ENCODE measurements at regions not wholly inside any gene's neighbourhood (a gene's known extent, or its start where the extent isn't known, plus 50 kb on each side); places are given as distances from the start of the nearest gene placed in this dataset.

GRCh38 chr6:74075323-74075722 is 379.3 kb downstream of the CD109 start:
- H3K27ac ChIP-seq (ENCODE audit: low read length), result no peak overlapping the region
- H3K4me3 ChIP-seq (ENCODE audit: low read length), result no peak overlapping the region
- no peaks in the 10 kb centered on the region for H3K9me3 ChIP-seq (ENCODE audit: control insufficient read depth, insufficient read depth, low read length)
- H3K27me3 ChIP-seq (ENCODE audit: control insufficient read depth, insufficient read depth, low read length), result no peaks in the 10 kb centered on the region
- ATAC-seq (no peak), DNase-seq (no peak)
- intact Hi-C loops (cut with micrococcal nuclease), result no loop called here
- TF ChIP-seq CTCF (IDR thresholded peaks at IDR 0.05), result no peak
- no peaks in the 10 kb centered on the region for H3K36me3 ChIP-seq (ENCODE audit: control insufficient read depth, insufficient read depth, low read length)
- Mint-ChIP-seq H3K4me3 (no peak overlapping the region), H3K9me3 (peaks cover 5 to 8% of the 10 kb centered on the region in 2 donors), H3K27ac (no peak overlapping the region), H3K36me3 (no peaks in the 10 kb centered on the region), H3K4me1 (no peaks in the 10 kb centered on the region), H3K27me3 (ENCODE audit: low read depth in 2 of 2) (no peaks in the 10 kb centered on the region)
- 80% methylated on average over 3 of the region's 3 CpGs for WGBS (ENCODE audit: insufficient coverage)
- H3K4me1 ChIP-seq (ENCODE audit: control insufficient read depth, insufficient read depth, low read length), result no peaks in the 10 kb centered on the region

GRCh38 chr6:74074645-74075044 is 378.6 kb downstream of the CD109 start:
- no peak overlapping the region for H3K27ac ChIP-seq (ENCODE audit: low read length)
- H3K9me3 ChIP-seq (ENCODE audit: control insufficient read depth, insufficient read depth, low read length), result no peaks in the 10 kb centered on the region
- ATAC-seq, result no peak
- H3K27ac Mint-ChIP-seq, result no peak overlapping the region
- H3K4me3 Mint-ChIP-seq, result no peak overlapping the region
- intact Hi-C loops (cut with micrococcal nuclease), result no loop called here
- H3K4me1 ChIP-seq (ENCODE audit: control insufficient read depth, insufficient read depth, low read length), result no peaks in the 10 kb centered on the region
- H3K27me3 ChIP-seq (ENCODE audit: control insufficient read depth, insufficient read depth, low read length), result no peaks in the 10 kb centered on the region
- no peaks in the 10 kb centered on the region for H3K36me3 Mint-ChIP-seq
- no peak overlapping the region for H3K4me3 ChIP-seq (ENCODE audit: low read length)
- H3K9me3 Mint-ChIP-seq, result peaks cover 5 to 8% of the 10 kb centered on the region in 2 donors
- no peak for DNase-seq
- no peak for TF ChIP-seq CTCF (IDR thresholded peaks at IDR 0.05)
- H3K4me1 Mint-ChIP-seq, result no peaks in the 10 kb centered on the region
- H3K36me3 ChIP-seq (ENCODE audit: control insufficient read depth, insufficient read depth, low read length), result no peaks in the 10 kb centered on the region
- no peaks in the 10 kb centered on the region for H3K27me3 Mint-ChIP-seq (ENCODE audit: low read depth in 2 of 2)

DNA sequence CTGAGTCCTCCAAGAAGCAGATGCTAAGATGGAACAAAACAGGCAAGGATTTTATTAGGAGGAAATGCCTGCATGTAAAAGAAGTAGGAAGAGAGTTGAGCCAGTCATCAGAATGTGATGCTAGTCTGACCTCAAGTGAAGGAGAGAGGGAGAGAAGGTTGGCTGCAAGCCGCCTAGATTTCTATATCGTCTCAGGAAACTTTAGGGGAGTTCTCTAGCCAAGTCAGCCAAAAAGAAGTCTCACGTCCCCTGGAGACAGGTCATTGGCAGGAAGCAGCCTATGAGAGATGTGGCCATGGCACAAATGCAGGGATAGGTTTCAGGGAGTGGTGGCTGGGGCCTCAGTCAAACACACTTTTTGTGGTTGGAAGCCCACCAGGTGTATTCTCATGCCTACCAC is 378.0 kb downstream of the CD109 start:
- DNase-seq, result no peak
- Histone ChIP-seq H3K27me3 (ENCODE audit: control insufficient read depth, insufficient read depth, low read length) (no peaks in the 10 kb centered on the region), H3K9me3 (ENCODE audit: control insufficient read depth, insufficient read depth, low read length) (no peaks in the 10 kb centered on the region), H3K4me1 (ENCODE audit: control insufficient read depth, insufficient read depth, low read length) (no peaks in the 10 kb centered on the region), H3K4me3 (ENCODE audit: low read length) (no peak overlapping the region), H3K27ac (ENCODE audit: low read length) (no peak overlapping the region), H3K36me3 (ENCODE audit: control insufficient read depth, insufficient read depth, low read length) (no peaks in the 10 kb centered on the region)
- Mint-ChIP-seq H3K4me3 (no peak overlapping the region), H3K9me3 (peaks cover 5 to 8% of the 10 kb centered on the region in 2 donors), H3K4me1 (no peaks in the 10 kb centered on the region), H3K27me3 (ENCODE audit: low read depth in 2 of 2) (no peaks in the 10 kb centered on the region), H3K27ac (no peak overlapping the region), H3K36me3 (no peaks in the 10 kb centered on the region)
- no peak for ATAC-seq
- TF ChIP-seq CTCF (IDR thresholded peaks at IDR 0.05), result no peak
- 48% methylated on average over 3 of the region's 3 CpGs for WGBS (ENCODE audit: insufficient coverage)
- intact Hi-C loops (cut with micrococcal nuclease), result no loop called here

GRCh38 chr6:74073429-74073828 is 377.4 kb downstream of the CD109 start:
- Histone ChIP-seq H3K36me3 (ENCODE audit: control insufficient read depth, insufficient read depth, low read length) (no peaks in the 10 kb centered on the region), H3K27me3 (ENCODE audit: control insufficient read depth, insufficient read depth, low read length) (no peaks in the 10 kb centered on the region), H3K4me1 (ENCODE audit: control insufficient read depth, insufficient read depth, low read length) (no peaks in the 10 kb centered on the region), H3K9me3 (ENCODE audit: control insufficient read depth, insufficient read depth, low read length) (no peaks in the 10 kb centered on the region), H3K27ac (ENCODE audit: low read length) (no peak overlapping the region), H3K4me3 (ENCODE audit: low read length) (no peak overlapping the region)
- ATAC-seq, result no peak
- Mint-ChIP-seq H3K27ac (no peak overlapping the region), H3K4me3 (no peak overlapping the region), H3K27me3 (ENCODE audit: low read depth in 2 of 2) (no peaks in the 10 kb centered on the region), H3K36me3 (no peaks in the 10 kb centered on the region), H3K9me3 (peaks cover 5 to 8% of the 10 kb centered on the region in 2 donors), H3K4me1 (no peaks in the 10 kb centered on the region)
- intact Hi-C loops (cut with micrococcal nuclease), result no loop called here
- TF ChIP-seq CTCF (IDR thresholded peaks at IDR 0.05), result no peak
- WGBS (ENCODE audit: insufficient coverage), result 93% methylated on average over 1 of the region's 1 CpG
- no peak for DNase-seq
